SU-DHL-6 (cell line): ENCODE measurements at regions not wholly inside any gene's neighbourhood (a gene's known extent, or its start where the extent isn't known, plus 50 kb on each side); places are given as distances from the start of the nearest gene placed in this dataset.

Experiments
- H2AFZ ChIP-seq: fragments of 200-600 bp; sonication (generic); 2 replicates; pipeline ENCODE4 v1.6.1; 2014; ENCODE audit warnings: low read depth, mild to moderate bottlenecking, moderate library complexity, mixed read lengths, antibody characterized with exemption, low read length; ENCODE audit not compliant: severe bottlenecking
- H3F3A ChIP-seq: fragments of 200-600 bp; shearing (Covaris generic); 2 replicates; pipeline ENCODE4 v1.6.0; 2016; ENCODE audit warnings: antibody characterized with exemption, mild to moderate bottlenecking; ENCODE audit not compliant: insufficient read depth
- H3K27ac ChIP-seq: fragments of 200-600 bp; sonication (generic); 2 replicates; pipeline ENCODE4 v1.5.1; 2016; ENCODE audit warnings: low read depth, mild to moderate bottlenecking, low read length, moderate library complexity, mixed read lengths
- H3K27me3 ChIP-seq: fragments of 200-600 bp; sonication (generic), shearing (Covaris generic); 2 replicates; pipeline ENCODE4 v1.6.0; 2014; ENCODE audit warnings: mild to moderate bottlenecking, low read length
- H3K36me3 ChIP-seq: fragments of 200-600 bp; sonication (generic); 2 replicates; pipeline ENCODE4 v1.6.1; 2014; ENCODE audit warnings: mild to moderate bottlenecking, low read length, mixed read lengths
- H3K4me2 ChIP-seq: fragments of 300-600, 200-600 bp; shearing (Covaris generic), sonication (generic); 2 replicates; pipeline ENCODE4 v1.6.0; 2014; ENCODE audit warnings: low read length, low read depth, mild to moderate bottlenecking; ENCODE audit not compliant: poor library complexity, severe bottlenecking
- H3K4me3 ChIP-seq: fragments of 200-600 bp; sonication (generic); 2 replicates; pipeline ENCODE4 v1.5.1; 2014; ENCODE audit warnings: antibody characterized with exemption, low read length, mild to moderate bottlenecking, mixed read lengths; ENCODE audit not compliant: insufficient read depth, poor library complexity, severe bottlenecking
- H3K79me2 ChIP-seq: fragments of 200-600 bp; sonication (generic); 2 replicates; pipeline ENCODE4 v1.6.1; 2014; ENCODE audit warnings: mild to moderate bottlenecking, low read length, moderate library complexity; ENCODE audit not compliant: insufficient read depth
- H3K9ac ChIP-seq: fragments of 200-600 bp; sonication (generic); 2 replicates; pipeline ENCODE4 v1.7.0; 2014; ENCODE audit warnings: mild to moderate bottlenecking, low read length
- H3K9me2 ChIP-seq: fragments of 200-600 bp; sonication (generic); replicated peaks from 2 replicates; pipeline ENCODE4 v1.6.1; 2014; ENCODE audit warnings: low read length; ENCODE audit not compliant: insufficient read depth
- H3K9me3 ChIP-seq: fragments of 200-600 bp; sonication (generic); 2 replicates; pipeline ENCODE4 v1.6.1; 2014; ENCODE audit warnings: low read length, mixed read lengths; ENCODE audit not compliant: insufficient read depth
- H4K20me1 ChIP-seq: fragments of 200-600 bp; sonication (generic); 2 replicates; pipeline ENCODE4 v1.6.1; 2014; ENCODE audit warnings: low read depth, mild to moderate bottlenecking, antibody characterized with exemption, low read length, moderate library complexity, mixed read lengths
- EZH2phosphoT487 ChIP-seq: fragments of 200-600 bp; sonication (generic), shearing (Covaris generic); conservative IDR thresholded peaks from 2 replicates; pipeline ENCODE4 v1.6.1; 2018; ENCODE audit warnings: mild to moderate bottlenecking, antibody characterized with exemption, low read length, moderate library complexity, mixed read lengths
- TF ChIP-seq, protein P1 (sequence below): fragments of 200-600 bp; sonication (generic); IDR thresholded peaks from one replicate; pipeline ENCODE4 v1.5.1; 2017; ENCODE audit warnings: antibody characterized with exemption, mild to moderate bottlenecking, low read length, moderate library complexity; ENCODE audit not compliant: insufficient read depth, poor library complexity, severe bottlenecking

DNA sequence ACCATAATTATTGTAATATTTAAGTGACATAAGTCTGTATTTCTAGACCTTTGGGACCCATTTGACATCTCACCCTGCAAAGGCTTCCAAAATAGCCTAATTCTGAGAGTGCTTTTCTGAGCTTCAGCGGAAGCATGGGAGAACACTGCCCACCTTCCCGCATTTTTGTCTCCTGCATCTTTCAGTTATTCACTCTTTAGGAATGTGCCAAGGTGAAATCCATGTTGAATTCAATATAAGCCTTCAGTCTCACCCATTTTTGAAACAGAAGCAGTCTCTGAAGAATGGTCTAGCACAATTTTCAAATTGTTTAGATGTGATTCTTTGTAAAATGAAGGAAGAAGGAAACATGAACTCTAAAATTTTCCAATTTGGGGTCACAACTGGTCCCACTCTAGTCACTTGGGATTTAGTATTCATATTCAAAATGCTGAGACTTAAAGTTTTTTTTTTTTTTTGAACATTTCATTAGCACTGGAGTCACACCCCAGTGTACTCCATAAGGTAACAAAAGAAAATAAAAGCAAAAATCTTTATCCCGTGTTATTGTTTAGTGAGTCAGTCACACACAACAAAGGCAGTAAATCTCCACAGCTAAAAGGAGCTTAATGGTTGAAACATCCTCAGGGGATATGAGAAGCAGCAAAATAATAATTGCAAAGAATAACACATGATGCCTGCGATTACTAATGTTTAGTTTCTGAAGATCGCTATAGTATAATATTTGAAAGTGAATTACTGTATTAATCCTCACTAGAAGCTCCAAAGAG lies 479.9 kb upstream of the BTBD3 start:
- Histone ChIP-seq H3K4me3 (no peak overlapping the region), H3K9me3 (0 out of 2 replicates have a peak, but pooled peaks cover 4% of the 10 kb centered on the region), H3K27ac (no peak overlapping the region), H4K20me1 (no peaks in the 10 kb centered on the region), H3F3A (no peaks in the 10 kb centered on the region), H3K36me3 (no peaks in the 10 kb centered on the region), H3K4me2 (no peak overlapping the region), H3K9ac (no peak overlapping the region), H3K27me3 (no peaks in the 10 kb centered on the region), H3K9me2 (no peaks in the 10 kb centered on the region), H2AFZ (no peak overlapping the region), H3K79me2 (no peaks in the 10 kb centered on the region)
- TF ChIP-seq EZH2phosphoT487, result no peak
- TF ChIP-seq, protein P1, sequence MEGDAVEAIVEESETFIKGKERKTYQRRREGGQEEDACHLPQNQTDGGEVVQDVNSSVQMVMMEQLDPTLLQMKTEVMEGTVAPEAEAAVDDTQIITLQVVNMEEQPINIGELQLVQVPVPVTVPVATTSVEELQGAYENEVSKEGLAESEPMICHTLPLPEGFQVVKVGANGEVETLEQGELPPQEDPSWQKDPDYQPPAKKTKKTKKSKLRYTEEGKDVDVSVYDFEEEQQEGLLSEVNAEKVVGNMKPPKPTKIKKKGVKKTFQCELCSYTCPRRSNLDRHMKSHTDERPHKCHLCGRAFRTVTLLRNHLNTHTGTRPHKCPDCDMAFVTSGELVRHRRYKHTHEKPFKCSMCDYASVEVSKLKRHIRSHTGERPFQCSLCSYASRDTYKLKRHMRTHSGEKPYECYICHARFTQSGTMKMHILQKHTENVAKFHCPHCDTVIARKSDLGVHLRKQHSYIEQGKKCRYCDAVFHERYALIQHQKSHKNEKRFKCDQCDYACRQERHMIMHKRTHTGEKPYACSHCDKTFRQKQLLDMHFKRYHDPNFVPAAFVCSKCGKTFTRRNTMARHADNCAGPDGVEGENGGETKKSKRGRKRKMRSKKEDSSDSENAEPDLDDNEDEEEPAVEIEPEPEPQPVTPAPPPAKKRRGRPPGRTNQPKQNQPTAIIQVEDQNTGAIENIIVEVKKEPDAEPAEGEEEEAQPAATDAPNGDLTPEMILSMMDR, result no peak

DNA sequence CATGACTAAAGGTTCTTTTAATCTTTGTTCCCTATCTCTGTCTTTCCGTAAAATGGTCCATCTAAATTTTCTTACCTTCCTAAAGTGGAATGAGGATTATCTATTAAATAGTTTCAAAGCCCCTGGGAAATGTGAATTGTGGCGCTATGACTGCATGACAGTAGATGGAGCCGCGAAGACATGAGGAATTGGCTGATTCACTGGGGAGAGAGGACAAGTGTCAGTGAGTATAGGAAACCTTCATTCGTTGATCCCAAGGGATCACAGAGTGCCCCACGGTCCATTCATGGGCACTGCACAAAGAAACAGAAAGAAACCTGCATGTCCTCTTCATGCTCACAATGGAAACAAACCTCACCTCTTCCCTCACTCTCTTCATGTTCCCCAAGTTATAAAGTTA lies 479.3 kb upstream of the BTBD3 start:
- Histone ChIP-seq H2AFZ (no peak overlapping the region), H3K9ac (no peak overlapping the region), H3K9me3 (0 out of 2 replicates have a peak, but pooled peaks cover 4% of the 10 kb centered on the region), H3K79me2 (no peaks in the 10 kb centered on the region), H3K27me3 (no peaks in the 10 kb centered on the region), H3K4me3 (no peak overlapping the region), H3F3A (no peaks in the 10 kb centered on the region), H3K9me2 (no peaks in the 10 kb centered on the region), H3K4me2 (no peak overlapping the region), H3K36me3 (no peaks in the 10 kb centered on the region), H3K27ac (no peak overlapping the region), H4K20me1 (no peaks in the 10 kb centered on the region)
- TF ChIP-seq, protein P1, result no peak
- no peak for TF ChIP-seq EZH2phosphoT487

DNA sequence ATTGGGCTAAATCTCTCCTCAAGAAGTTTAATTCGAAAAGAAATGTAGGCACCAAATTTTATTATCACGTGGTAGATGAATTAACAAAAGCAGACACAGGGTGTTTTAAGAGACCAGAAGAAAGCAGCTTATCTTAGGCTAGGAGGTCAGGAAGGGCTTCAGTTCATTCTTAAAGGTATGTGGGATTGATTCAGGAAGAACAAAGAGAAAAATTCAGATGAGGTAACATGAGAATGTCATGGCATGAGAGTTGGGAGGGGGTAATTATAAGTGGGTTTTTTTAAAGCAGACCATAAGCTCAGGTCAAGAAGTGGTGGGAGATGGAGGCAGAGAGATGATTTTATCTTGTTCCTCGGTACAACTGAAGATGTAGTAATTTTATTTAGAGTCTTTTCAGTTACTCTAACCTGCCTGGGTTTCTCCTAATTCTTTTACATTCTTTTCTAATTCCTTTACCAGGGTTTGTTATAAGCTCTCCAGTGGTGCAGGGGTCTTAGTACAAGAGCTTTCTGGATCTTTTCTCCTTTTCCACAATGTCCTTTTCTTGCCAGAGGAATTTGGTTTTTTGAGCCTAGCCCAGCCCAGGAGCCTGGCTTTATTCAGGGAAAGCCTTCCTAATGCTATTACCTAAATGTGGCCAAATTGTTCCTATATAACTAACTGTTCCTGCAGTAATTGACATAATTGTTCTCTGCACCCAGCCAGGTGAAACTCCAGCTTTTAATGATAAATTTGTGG lies 474.1 kb upstream of the BTBD3 start:
- Histone ChIP-seq H3K27me3 (no peaks in the 10 kb centered on the region), H3K27ac (no peak overlapping the region), H3K79me2 (no peaks in the 10 kb centered on the region), H3K4me2 (no peak overlapping the region), H4K20me1 (no peaks in the 10 kb centered on the region), H2AFZ (no peak overlapping the region), H3K36me3 (no peaks in the 10 kb centered on the region), H3K9me3 (no peaks in the 10 kb centered on the region), H3K9ac (no peak overlapping the region), H3K9me2 (no peaks in the 10 kb centered on the region), H3F3A (no peaks in the 10 kb centered on the region), H3K4me3 (no peak overlapping the region)
- TF ChIP-seq, protein P1, result no peak
- no peak for TF ChIP-seq EZH2phosphoT487
